ENCODE measurements at regions not wholly inside any gene's neighbourhood (a gene's known extent, or its start where the extent isn't known, plus 50 kb on each side); places are given as distances from the start of the nearest gene placed in this dataset.
"Not testable (repeated sequence)": the region's sequence is repeated elsewhere in the genome, so short reads cannot be mapped to it uniquely, and the experiment has no call there.

- DNase-seq, result no peak
These were observed 85.0 kb upstream of the AK4 start for GRCh38 chr1:65063025-65063424.

DNA sequence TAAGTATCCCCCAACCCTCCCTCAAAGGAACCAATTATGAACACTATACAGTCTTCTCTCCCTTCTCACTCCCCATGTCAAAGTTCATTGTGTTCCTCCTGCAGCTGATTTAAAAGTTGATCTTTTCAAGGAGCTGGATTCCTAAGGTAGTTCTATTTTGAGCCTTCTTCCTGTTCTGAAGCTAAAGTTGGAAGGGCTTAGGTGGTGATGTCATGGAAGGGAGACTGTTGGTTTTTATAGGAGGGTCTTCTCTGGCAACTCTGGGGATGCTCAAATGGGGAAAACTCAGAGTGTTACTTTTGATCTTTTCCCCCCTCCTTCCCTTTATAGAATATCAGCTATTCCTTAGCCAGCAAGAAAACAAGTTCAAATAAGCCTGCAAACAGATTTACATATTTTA, 83.0 kb upstream of the AK4 start:
- DNase-seq, result no peak

DNA sequence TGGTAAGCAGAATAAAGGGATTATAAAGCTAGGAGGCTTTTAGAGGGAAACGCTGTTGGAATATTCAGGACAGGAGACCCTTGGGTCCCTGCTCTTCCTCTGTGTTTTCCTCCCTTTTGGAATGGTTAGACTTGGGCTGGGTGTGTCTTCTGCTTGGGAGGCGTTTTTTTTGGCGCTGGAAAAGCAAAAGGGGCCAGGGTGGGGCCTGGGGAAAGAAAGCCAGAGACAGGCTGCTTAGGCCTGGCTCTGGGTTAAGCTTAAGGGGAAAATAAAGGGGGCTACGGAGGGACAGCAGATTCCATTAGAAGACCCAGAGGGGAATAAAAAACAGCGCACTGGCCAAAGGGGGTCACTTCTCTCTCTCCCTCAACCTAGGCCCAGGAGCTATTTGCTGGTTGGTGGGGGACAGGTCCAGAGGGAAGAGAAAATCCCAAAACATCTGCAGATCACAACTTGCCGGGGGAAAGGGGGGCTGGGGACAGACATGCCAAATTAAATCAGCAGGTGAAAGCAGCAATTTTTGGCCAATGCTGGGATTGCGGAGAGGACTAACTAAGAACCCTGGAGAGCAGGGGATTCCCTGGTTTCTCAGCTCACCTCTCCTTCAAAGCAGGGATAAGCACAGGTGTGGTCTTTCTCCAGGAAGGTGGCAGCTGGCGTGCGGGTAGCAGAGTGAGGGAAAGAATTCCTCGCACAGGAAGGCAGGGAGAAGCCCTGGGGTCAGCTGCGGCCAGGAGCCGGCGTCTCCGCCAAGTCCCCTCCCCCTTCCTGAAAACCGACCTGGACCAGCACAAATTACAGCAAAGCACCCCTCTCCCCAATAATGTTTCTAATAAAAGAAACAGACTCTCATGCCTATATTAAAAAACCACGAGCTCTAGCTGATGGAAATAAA, 82.2 kb upstream of the AK4 start:
- no peak for DNase-seq

GRCh38 chr1:65066419-65066765, 81.6 kb upstream of the AK4 start:
- DNase-seq, result no peak

DNA sequence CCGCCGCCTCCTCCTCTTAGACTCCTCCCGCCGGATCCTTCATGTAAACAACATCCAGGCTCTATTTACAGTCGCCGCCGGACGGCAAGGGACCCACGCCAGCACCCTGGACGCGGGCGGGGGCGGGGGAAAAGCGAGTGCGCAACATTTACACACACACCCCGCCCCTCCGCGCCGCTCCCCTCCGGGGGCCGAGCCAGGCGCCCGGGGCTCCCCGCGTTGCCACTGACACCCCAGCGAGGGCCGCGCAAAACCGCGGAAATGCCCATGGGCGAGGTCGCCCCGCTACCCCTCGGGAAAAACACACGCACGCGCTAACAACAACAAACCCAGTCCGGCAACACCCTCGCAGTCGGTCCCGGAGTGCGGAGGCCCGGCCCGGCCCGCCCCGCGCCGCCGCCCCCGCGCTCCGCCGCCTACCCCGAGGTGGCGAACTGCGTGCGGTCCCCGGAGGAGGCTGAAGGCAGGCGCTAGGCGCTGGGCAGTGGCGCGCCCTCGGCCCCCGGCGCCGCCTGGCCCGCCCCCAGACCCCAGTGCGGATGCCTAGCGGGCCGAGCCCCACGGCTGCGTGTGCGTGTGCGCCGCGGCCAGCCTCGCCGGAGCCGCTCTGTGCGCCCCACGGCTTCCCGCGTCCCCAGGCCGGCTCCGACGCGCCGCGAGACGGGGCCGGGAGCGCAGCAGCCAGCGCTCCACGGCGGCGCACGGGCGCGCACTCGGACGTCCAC, 81.1 kb upstream of the AK4 start:
- peak; percentile 86 for DNase-seq

DNA sequence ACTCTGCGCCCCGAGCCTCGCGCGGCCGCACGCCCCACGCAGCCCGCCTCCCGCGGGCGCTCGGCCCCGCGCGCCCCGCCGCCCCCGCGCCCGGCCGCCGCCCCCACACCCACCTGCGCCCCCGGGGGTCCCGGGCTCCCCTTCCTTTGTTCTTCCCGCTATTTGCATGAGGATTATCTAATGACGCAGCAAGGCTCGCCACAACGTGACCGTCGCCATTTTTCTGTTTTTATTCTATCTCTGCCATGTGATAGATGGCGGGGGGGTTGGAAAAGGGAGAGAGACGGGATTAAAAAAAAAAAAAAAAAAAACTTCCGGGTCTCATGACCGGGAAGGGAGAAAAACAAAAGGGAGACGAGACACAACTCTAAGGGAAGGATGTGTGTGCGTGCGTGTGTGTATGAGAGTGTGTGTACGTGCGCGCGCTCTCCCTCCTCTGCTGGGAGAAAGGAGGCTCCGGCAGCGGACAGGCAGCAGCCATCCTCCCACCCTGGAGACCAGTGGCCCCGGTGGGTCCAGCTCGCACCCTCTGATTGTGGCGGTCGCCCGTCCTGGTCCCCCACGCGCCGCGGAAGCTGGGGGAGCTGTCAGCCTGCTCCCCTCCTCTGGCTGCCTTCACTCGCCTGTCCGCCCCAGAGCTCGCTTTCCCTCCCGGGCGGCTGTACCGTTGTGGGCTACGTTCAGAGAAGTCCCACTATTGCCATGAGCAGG, 80.4 kb upstream of the AK4 start:
- DNase-seq, result peak; percentile 67

DNA sequence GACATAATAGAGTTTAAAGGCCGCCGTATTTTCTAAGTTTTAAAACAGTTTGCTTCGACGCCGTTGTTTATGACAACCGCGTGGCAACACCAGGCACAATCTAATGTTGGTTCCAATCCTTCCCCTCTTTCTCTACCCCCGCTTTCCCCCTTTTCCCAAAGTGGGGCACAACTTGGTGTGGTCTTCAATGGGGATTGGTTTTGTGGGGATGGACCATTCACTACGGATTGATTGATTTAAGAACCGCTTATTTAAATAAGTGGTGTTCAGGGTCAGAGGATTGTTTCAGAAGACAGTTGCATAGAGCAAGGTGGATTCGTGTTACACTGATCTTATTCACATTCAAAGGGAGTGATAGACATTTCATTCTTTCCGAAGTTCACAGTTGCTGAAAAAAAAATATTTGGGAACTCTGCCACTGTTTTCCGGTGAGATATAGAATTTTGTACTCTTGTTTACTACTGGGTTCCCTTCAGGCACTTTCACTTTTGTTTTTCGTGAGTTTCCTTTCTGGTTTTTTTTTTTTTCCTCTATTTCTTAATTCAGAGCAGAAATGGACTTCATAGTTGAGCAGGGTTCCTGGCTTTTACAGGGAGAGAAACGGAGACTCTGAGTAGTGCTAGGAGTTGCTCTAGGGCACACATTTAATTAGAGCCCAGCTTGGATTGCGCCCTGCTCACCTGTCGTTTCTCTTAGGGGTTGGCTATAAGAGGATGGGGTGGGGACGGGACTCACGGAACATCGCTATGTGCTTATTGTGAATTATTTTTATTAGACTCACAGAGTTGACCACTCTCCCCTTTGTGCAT, 79.6 kb upstream of the AK4 start:
- peak; percentile 42 for DNase-seq

- DNase-seq, result peak; percentile 75
These were observed 78.9 kb upstream of the AK4 start for GRCh38 chr1:65069011-65069565.

- DNase-seq, result no peak
These were observed 75.2 kb upstream of the AK4 start for GRCh38 chr1:65072845-65073244.

DNA sequence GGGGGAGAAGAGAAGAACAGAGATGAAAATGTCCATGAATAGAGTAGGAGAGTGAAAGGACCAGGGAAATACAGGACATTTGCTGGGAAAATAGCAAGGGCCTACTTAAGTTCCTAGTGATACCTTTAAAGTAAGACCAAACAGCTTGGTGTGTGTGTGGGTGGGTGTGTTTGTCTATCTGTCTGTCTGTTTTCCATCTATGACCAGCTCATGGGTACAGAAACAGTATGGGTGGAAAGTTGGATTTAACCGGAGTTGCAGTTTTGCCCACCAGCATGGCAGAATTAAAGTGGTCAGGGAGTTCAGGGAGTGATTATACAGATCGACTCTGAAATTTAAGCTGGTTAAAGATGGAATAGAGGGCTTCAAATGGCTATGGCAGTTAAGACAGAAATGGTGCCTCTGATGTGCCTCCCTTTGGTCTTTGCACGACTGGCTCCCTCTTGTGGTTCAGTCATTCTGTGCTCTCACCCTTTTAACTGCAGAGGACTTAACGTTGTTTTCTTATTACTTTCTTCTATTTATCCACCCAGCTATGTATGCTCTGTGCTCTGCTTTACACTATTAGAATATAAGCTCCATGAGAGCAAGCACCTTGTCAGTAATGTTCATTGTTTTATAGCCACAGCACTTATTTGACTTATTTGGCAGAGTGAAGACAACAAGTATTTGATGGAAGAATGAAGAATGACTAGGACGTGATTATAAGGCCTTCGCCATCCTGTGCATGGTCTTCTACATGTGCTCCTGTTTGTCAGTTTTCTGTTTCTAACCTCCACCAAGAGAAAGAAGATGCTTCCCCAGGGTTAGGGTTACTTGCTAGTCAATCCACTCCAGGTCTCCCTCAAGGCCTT, 72.7 kb upstream of the AK4 start:
- peak; percentile 77 for DNase-seq

- no peak for DNase-seq
These were observed 70.6 kb upstream of the AK4 start for GRCh38 chr1:65077369-65077768.

DNA sequence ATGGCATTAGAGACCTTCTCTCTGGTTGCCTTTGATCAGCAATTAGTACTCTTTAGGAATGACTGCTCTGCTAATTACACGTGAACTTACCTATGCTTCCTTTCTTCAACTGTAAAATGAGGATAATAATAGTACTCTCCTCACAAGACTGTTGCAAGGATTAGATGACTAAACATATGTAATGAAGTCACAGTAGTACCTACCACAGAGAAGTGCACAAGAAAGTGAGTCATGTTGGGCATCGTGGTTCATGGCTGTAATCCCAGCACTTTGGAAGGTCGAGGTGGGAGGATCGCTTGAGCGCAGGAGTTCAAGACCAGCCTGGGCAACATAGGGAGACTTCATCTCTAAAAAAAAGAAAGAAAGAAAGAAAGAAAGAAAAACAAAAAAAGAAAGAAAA, 68.1 kb upstream of the AK4 start:
- DNase-seq, result no peak

DNA sequence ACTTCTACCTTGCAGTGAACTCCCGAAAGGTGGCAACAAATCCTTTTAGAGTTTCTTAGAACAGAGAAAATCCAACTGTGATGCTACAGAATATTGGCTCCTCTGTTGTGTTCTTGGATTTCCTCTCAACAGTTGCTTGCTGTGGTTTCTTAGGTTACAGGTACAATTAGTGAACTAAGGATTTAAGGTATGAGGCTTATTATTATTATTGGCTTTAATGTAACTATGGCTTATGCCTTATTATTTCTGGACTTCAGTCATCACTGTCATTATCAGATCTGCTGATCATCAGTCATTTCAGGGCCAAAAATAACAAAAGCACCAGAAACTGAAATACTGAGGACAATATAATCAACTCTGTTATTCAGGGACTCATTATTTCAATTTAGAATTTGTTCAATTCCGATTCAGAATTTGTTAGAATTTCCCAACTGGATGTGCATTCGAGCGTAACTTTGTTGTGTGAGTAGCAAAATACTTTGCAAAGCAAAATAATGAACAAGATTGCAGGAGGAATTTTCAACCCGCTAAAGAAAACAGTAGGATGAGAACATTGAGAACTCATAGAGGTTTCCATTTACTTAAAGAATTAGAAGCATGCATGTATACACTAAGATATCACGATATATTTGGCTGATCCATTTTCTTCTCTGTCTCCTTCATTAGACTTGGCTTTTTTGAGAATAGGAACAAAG, 65.5 kb upstream of the AK4 start:
- DNase-seq, result no peak

- no peak for DNase-seq
These were observed 64.6 kb upstream of the AK4 start for GRCh38 chr1:65083263-65083896.

GRCh38 chr1:65084066-65084465, 63.9 kb upstream of the AK4 start:
- no peak for DNase-seq

- not testable (repeated sequence) for DNase-seq
These were observed 60.5 kb upstream of the AK4 start for GRCh38 chr1:65087519-65087918.

DNA sequence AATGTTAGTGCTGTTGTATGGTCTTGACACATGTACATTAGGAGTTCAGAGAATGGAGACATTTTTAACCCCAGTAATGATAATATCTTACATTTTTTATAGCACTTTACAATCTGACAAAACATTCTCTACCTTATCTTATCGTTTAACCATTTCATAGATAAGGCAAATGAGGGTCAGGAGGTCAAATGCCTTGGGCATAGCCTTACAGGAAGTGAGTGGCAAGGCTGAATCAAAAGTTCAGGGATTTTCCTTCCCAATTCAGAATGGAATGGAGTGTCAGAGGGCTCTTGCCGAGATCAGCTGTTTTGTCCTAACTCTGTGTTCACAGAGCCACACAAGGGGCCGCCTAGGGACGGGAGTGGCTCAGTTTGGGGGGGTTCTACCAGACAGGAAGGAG, 57.6 kb upstream of the AK4 start:
- no peak for DNase-seq

DNA sequence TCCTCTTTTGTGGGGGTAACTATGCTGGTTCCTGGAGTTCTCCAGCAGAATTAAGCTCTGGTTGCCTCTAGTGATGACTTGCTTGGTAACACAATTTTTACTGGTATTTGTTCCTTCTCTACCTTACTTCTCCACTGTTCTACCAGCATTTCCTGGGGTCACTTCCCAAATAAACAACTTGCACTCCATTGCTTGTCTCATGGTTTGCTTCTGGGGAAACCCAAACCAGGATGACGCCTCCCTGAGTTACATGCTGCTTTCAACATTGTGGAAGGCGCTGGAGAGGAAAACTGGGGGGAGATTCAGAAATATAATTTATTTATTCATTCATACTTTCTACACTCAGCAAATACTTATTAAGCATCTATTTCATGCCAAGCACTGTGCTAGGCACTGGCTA, 55.3 kb upstream of the AK4 start:
- DNase-seq, result no peak

- no peak for DNase-seq
These were observed 50.9 kb upstream of the AK4 start for GRCh38 chr1:65097076-65097475.

Data from CD4-positive, alpha-beta T cell treated with Interleukin-6 for 4 hours (primary cell).